GM18519 (cell line): ENCODE measurements at regions not wholly inside any gene's neighbourhood (a gene's known extent, or its start where the extent isn't known, plus 50 kb on each side); places are given as distances from the start of the nearest gene placed in this dataset.
"Not testable (repeated sequence)": the region's sequence is repeated elsewhere in the genome, so short reads cannot be mapped to it uniquely, and the experiment has no call there.

Source experiments
- ATAC-seq: cut with Tn5 transposase; IDR thresholded peaks from one replicate; pipeline ENCODE4 v1.9.1; 2021; ENCODE audit warnings: mild to moderate bottlenecking, moderate library complexity; ENCODE audit not compliant: unreplicated experiment, low FRiP score

GRCh38 chr1:93774707-93775106 lies 93.1 kb upstream of the BCAR3 start:
- ATAC-seq, result no peak

GRCh38 chr1:93773049-93773838 lies 91.6 kb upstream of the BCAR3 start:
- no peak for ATAC-seq

- ATAC-seq, result no peak
These were observed 90.2 kb upstream of the BCAR3 start for GRCh38 chr1:93771843-93772242.

- no peak for ATAC-seq
These were observed 89.0 kb upstream of the BCAR3 start for GRCh38 chr1:93770640-93771039.

GRCh38 chr1:93769777-93770176 lies 88.1 kb upstream of the BCAR3 start:
- no peak for ATAC-seq

- no peak for ATAC-seq
These were observed 86.8 kb upstream of the BCAR3 start for GRCh38 chr1:93768380-93768863.

- no peak for ATAC-seq
These were observed 84.8 kb upstream of the BCAR3 start for GRCh38 chr1:93766451-93766850.

GRCh38 chr1:93765099-93765498 lies 83.5 kb upstream of the BCAR3 start:
- ATAC-seq, result no peak

- no peak for ATAC-seq
These were observed 82.7 kb upstream of the BCAR3 start for GRCh38 chr1:93764366-93764750.

GRCh38 chr1:93763704-93764365 lies 82.2 kb upstream of the BCAR3 start:
- no peak for ATAC-seq

GRCh38 chr1:93758842-93759515 lies 77.3 kb upstream of the BCAR3 start:
- ATAC-seq, result no peak

- no peak for ATAC-seq
These were observed 75.8 kb upstream of the BCAR3 start for GRCh38 chr1:93757256-93758036.

GRCh38 chr1:93756657-93757056 lies 75.0 kb upstream of the BCAR3 start:
- ATAC-seq, result no peak

GRCh38 chr1:93755251-93755715 lies 73.6 kb upstream of the BCAR3 start:
- ATAC-seq, result not testable (repeated sequence)

GRCh38 chr1:93753791-93754763 lies 72.4 kb upstream of the BCAR3 start:
- no peak for ATAC-seq

GRCh38 chr1:93751377-93752250 lies 70.0 kb upstream of the BCAR3 start:
- ATAC-seq, result no peak

GRCh38 chr1:93750955-93751354 lies 69.3 kb upstream of the BCAR3 start:
- no peak for ATAC-seq

GRCh38 chr1:93749894-93750301 lies 68.3 kb upstream of the BCAR3 start:
- no peak for ATAC-seq
